GM18508 (cell line): ENCODE measurements at regions not wholly inside any gene's neighbourhood (a gene's known extent, or its start where the extent isn't known, plus 50 kb on each side); places are given as distances from the start of the nearest gene placed in this dataset.
"Not testable (repeated sequence)": the region's sequence is repeated elsewhere in the genome, so short reads cannot be mapped to it uniquely, and the experiment has no call there.

Experiments
- ATAC-seq: cut with Tn5 transposase; IDR thresholded peaks from one replicate; pipeline ENCODE4 v1.9.1; 2021; ENCODE audit warnings: moderate number of reproducible peaks; ENCODE audit not compliant: insufficient read depth, unreplicated experiment

GRCh38 chr3:194857469-194858113 lies 171.9 kb downstream of the FAM43A start:
- ATAC-seq, result no peak

GRCh38 chr3:194858382-194858781 lies 172.7 kb downstream of the FAM43A start:
- ATAC-seq, result no peak

- ATAC-seq, result no peak
Measured at GRCh38 chr3:194860725-194861124, 175.0 kb downstream of the FAM43A start.

- no peak for ATAC-seq
Measured at GRCh38 chr3:194861375-194861774, 175.7 kb downstream of the FAM43A start.

- no peak for ATAC-seq
Measured at GRCh38 chr3:194865061-194865460, 179.4 kb downstream of the FAM43A start.

DNA sequence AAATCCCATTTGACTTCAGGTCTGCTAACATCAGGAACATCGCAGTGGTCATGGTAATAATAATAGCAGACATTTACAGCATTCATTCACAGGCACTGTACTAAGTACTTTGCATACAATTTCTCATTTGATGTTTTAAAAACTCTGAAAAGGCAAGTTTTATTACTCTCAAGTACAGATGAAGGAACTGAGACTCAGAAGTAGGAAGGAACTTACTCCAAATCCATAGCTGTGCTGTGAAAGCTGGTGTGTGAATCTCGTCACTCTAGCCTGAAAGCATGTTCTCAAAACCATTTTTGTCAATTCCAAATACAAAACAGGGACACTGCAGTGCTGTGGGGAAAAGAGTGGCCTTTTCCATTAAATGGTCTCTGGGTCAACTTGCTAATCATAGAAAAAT lies 179.9 kb downstream of the FAM43A start:
- ATAC-seq, result no peak

GRCh38 chr3:194866236-194866635 lies 180.6 kb downstream of the FAM43A start:
- ATAC-seq, result no peak

DNA sequence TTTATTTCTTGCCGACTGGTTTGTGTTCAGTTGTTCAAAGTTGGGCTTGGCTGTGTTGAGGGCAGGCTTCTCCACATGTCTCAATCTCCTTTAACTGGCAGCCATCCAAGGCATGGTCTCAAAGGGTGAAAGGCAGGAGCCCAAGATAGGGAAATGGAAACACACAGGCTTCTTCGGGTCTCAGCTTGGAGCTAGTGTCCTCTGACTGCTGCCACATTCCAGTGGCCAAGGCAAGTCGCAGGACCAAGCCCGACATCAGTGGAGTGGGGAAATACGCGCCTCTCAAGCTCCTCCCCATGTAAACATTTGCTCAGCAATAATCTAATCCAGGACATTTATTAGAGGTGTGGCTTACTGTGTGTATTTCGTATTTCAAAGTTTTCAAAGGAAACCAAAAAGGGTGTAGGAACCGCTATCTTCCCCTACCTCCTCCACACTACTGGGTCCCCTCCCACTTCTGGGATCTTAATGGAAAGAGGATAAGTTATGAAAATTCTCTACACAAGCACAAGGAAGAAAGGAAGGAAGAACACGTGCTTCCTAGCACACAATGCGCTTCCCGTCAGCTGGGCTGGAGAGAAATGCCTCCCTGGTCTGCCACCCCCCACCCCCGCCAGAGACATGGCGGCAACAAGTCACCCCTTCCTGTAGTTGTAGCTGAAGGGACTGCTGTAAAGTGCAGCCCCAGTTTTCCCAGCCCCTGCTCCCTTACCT lies 181.7 kb downstream of the FAM43A start:
- ATAC-seq, result no peak

DNA sequence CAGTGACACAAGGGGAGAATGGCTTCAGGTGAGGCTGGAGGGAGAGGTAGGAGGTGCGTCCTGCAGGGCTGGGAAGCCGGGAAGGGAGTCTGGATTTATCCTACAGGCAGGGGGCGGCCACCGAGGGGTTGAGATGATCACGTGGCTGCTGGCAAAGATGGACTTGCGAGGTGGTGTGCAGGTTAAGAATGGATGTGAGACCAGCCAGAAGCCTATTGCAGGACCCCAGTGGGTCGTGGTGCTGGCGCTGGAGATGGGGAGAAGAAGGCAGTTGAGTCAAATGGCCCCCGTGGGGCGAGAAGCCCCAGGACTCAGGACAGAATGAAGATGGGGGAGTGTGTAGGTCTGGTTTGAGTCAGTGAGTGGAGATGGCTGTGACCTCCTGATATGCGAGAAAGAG lies 183.1 kb downstream of the FAM43A start:
- no peak for ATAC-seq

GRCh38 chr3:194869482-194870169 lies 183.9 kb downstream of the FAM43A start:
- ATAC-seq, result no peak

GRCh38 chr3:194870394-194871110 lies 184.9 kb downstream of the FAM43A start:
- ATAC-seq, result no peak

DNA sequence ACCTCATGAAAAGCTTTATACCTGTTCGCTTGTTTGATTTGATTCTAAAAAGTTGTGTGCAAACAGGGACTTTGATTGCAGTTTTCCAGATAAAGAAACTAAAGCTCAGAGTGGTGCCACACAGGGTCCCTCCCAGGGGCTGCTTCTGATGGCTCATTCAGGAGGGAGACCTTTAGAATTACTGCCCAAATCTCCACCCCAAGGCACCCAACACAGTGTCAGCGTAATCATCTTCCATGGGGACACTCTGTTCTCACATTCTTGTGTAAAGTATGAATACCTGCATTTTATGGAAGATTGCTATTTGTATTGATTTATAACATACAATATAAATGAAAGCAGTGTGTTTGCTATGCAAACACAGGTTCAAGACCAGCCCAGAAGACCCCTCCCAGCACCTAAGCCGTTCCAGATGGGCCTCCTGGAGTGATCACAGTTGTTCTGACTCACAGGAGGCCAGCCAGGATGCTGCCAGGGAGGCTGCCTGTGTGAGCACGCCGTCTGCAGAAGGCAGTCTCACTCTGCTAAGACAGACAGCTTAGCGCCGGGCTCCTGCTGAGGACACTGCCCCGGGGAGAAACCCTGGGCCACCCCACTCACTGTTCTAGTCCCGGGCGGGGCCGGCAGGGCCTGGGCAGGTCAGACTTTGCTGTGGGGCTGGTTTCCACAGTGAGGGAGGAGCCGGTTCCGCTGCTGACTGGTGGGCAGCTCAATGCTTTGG lies 185.6 kb downstream of the FAM43A start:
- ATAC-seq, result no peak

DNA sequence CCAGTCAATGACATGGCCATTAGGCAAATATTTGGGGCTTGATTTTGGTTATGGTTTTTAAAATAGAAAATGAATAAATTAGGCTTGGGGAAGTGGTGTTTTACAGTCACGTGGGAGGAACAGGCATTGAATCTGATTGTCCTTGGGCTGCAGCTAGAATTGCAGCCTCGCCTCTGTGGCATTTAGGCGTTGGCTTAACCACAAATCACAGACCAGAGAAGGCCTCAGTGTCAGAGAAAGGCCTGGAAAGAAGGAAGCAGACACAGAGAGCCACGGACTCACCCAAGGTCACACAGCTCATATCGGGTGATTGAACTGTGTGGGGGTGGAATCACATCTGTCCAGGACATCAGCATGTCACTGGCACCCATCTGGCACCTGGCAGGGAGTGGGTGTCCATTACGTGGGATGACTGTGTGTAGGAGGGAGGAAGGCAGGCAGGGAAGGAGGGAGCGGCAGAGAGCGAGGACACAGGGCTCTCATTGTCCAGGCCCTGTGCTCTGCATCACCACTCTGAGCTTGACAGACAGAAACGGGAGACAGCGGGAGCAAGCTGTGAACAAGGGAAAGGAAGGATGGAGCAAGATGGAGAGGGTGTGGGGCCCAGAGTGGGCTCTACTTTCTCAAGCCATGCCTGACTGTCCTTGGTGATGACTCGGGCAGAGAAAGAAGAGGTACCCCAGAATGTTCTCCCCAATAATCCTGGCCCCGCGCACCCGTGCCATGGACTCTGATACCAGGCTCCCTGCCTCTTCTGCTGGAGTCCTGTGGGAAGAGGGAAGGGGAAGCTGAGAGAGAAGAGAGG lies 186.4 kb downstream of the FAM43A start:
- no peak for ATAC-seq

- no peak for ATAC-seq
Measured at GRCh38 chr3:194872669-194872977, 186.9 kb downstream of the FAM43A start.

- not testable (repeated sequence) for ATAC-seq
Measured at GRCh38 chr3:194873474-194873873, 187.8 kb downstream of the FAM43A start.

DNA sequence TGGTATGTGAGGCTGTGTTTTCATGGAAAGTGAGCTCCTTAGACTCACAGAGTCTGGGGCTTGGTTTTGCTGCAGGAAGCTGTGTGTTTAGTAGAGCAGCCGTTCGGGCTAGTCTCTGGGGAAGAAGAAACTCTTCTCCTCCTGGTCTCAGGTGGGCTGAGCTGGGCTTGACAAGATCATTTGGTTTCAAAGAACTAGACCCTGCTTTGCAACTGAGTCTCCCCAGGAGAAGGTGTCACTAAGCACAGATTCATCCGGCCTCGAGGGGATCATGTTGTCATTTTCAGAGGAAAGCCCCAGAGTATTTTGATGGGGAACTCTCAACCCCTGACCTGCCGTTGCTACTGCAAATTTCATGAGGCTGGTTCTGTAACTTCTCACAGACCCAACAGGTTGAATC lies 188.5 kb downstream of the FAM43A start:
- no peak for ATAC-seq

GRCh38 chr3:194874783-194875182 lies 189.1 kb downstream of the FAM43A start:
- no peak for ATAC-seq

DNA sequence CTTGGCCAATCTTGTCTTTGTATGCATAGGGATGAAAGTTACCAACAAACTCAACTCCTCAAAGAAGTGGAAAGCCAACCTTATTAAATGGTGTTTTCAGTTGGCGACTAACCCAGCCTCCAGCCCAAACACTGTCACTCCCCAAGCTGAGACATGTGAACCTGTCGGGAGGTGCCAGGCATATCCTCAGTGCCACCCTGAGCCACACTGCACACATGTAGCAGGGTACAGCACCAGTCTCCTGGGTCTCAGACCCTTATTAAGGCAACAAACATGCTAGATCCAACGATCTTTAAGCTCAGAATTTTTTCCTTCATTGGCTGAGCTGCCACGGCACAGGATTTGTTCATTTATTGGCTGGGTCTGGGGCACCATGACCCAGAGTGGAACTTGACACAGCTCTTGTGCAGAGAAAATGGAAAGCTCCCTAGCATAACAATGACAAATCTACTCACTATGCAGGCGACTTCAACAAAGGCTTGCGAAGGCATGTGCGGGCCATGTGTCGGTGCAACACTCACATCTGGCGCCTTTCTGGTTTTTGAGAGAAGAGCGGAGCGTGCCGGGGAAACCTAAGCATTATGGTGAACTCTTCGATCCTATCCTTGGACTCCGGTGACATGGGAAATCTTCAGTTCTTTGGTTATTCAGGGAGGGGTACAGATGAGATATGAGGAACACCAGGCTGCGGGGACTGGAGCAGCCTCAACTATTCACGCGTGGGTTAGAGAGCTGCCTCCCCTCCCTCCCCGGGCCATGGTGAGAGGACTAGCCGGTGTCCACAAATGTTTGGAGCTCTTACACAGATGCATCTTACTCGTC lies 190.1 kb downstream of the FAM43A start:
- no peak for ATAC-seq
